ENCODE measurements at regions not wholly inside any gene's neighbourhood (a gene's known extent, or its start where the extent isn't known, plus 50 kb on each side); places are given as distances from the start of the nearest gene placed in this dataset.

DNA sequence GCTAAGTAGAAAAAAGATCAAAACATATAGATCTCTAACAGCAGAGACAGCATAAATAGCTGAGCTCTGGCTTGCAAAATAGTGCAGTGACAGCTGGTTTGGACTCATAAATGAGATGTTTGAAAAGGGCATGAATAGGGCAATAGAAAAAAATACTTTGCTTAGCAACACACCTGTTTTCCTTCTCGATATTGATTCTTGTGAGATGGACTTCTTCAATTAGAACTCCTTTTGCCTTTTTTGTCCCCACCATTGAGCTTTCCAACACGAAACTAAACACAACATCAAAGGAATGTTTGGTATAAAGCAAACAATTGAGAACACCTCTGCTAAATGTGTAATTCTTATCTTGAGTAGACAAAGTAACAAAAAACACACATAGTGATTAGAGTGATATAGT is 726.3 kb downstream of the RAPGEF2 start:
- TF ChIP-seq, protein P1, sequence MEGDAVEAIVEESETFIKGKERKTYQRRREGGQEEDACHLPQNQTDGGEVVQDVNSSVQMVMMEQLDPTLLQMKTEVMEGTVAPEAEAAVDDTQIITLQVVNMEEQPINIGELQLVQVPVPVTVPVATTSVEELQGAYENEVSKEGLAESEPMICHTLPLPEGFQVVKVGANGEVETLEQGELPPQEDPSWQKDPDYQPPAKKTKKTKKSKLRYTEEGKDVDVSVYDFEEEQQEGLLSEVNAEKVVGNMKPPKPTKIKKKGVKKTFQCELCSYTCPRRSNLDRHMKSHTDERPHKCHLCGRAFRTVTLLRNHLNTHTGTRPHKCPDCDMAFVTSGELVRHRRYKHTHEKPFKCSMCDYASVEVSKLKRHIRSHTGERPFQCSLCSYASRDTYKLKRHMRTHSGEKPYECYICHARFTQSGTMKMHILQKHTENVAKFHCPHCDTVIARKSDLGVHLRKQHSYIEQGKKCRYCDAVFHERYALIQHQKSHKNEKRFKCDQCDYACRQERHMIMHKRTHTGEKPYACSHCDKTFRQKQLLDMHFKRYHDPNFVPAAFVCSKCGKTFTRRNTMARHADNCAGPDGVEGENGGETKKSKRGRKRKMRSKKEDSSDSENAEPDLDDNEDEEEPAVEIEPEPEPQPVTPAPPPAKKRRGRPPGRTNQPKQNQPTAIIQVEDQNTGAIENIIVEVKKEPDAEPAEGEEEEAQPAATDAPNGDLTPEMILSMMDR (IDR thresholded peaks at IDR 0.05) = no peak
- no peak for TF ChIP-seq POLR2A (IDR thresholded peaks at IDR 0.05)
- TF ChIP-seq EP300 (IDR thresholded peaks at IDR 0.05; ENCODE audit: low read depth) = no peak
